Hepatocyte (in vitro differentiated cells): ENCODE measurements at regions not wholly inside any gene's neighbourhood (a gene's known extent, or its start where the extent isn't known, plus 50 kb on each side); places are given as distances from the start of the nearest gene placed in this dataset.

Experiments
- EZH2 ChIP-seq: fragments of 200-600 bp; sonication (generic); IDR thresholded peaks from 2 replicates; pipeline ENCODE4 v1.6.1; 2016; ENCODE audit warnings: antibody characterized with exemption, mild to moderate bottlenecking, borderline replicate concordance
- EZH2phosphoT487 ChIP-seq: fragments of 200-600 bp; sonication (generic); IDR thresholded peaks from one replicate; pipeline ENCODE4 v1.6.1; 2018; ENCODE audit warnings: antibody characterized with exemption, mild to moderate bottlenecking, low read depth, moderate library complexity; ENCODE audit not compliant: unreplicated experiment, severe bottlenecking
- TF ChIP-seq, protein P1 (sequence below): fragments of 200-600 bp; sonication (generic); IDR thresholded peaks from 2 replicates; pipeline ENCODE4 v1.5.1; 2016; ENCODE audit warnings: antibody characterized with exemption, mild to moderate bottlenecking; ENCODE audit not compliant: poor library complexity

DNA sequence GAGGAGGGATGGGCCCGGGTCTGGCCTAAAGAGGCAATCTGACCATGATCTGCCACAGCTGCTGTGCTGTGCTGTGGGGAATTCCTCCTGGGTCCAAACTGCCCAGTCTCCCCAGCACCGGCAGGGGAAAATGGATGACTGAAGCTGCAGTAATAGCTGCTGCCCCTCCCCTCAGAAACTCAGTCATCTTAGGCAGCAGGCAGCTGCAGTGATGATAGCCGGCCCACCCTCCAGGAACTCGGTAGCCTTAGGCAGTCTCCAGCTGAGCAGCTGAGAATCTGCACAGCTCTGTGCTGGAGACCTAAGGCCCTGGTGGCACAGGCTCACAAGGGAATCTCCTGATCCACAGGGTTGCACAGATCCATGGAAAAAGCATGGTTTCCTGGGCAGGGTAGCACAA lies 113.4 kb upstream of the USP38 start:
- TF ChIP-seq, protein P1, sequence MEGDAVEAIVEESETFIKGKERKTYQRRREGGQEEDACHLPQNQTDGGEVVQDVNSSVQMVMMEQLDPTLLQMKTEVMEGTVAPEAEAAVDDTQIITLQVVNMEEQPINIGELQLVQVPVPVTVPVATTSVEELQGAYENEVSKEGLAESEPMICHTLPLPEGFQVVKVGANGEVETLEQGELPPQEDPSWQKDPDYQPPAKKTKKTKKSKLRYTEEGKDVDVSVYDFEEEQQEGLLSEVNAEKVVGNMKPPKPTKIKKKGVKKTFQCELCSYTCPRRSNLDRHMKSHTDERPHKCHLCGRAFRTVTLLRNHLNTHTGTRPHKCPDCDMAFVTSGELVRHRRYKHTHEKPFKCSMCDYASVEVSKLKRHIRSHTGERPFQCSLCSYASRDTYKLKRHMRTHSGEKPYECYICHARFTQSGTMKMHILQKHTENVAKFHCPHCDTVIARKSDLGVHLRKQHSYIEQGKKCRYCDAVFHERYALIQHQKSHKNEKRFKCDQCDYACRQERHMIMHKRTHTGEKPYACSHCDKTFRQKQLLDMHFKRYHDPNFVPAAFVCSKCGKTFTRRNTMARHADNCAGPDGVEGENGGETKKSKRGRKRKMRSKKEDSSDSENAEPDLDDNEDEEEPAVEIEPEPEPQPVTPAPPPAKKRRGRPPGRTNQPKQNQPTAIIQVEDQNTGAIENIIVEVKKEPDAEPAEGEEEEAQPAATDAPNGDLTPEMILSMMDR: no peak
- TF ChIP-seq EZH2phosphoT487: no peak
- no peak for TF ChIP-seq EZH2
